B cell (primary cell): ENCODE measurements at regions not wholly inside any gene's neighbourhood (a gene's known extent, or its start where the extent isn't known, plus 50 kb on each side); places are given as distances from the start of the nearest gene placed in this dataset.

Experiments used
- ATAC-seq: fragments of 200-7000 bp; cut with Tn5 transposase; one replicate; pipeline ENCODE4 v1.10.0; 2021; ENCODE audit warnings: low read depth, mild to moderate bottlenecking, moderate number of reproducible peaks, moderate library complexity
- CTCF ChIA-PET: fragments of 350-600 bp; sonication (Branson Sonifier 250); formaldehyde crosslinking; loops from one replicate; lab custom pipeline; 2021; ENCODE audit warnings: antibody characterized with exemption, inconsistent platforms; lab: Charles Lee
- POLR2A ChIA-PET: fragments of 350-600 bp; sonication (Branson Sonifier 250); formaldehyde crosslinking; loops from one replicate; lab custom pipeline; 2021; ENCODE audit warnings: antibody characterized with exemption; lab: Charles Lee
- DNase-seq: peaks from one replicate; pipeline ENCODE4 v3.0.0; 2013
- H2AFZ ChIP-seq: 2 replicates; pipeline ENCODE4 v1.6.1; 2012; ENCODE audit warnings: mild to moderate bottlenecking, low read depth, low read length; ENCODE audit not compliant: insufficient read depth, poor library complexity, severe bottlenecking
- H3K27ac ChIP-seq, 2 donors: 1 replicate in 1 of 2; 2 replicates in 1 of 2; pipeline ENCODE4 v1.5.1; 2012 to 2013; ENCODE audit warnings: low read length in 2 of 2, mild to moderate bottlenecking in 2 of 2, moderate library complexity in 1 of 2
- H3K27me3 ChIP-seq, 4 experiments: fragments of 200-600 bp in 1 of 4; sonication (generic) in 1 of 4; replicated peaks in 1 of 4; 1 replicate in 2 of 4; 2 replicates in 2 of 4; pipeline versions ENCODE4 v1.6.1 to v1.7.0; 2013 to 2016; ENCODE audit warnings: low read length in 3 of 4, mild to moderate bottlenecking in 2 of 4, mixed read lengths in 1 of 4, moderate library complexity in 1 of 4; ENCODE audit not compliant: insufficient read depth in 4 of 4, control insufficient read depth in 3 of 4; ENCODE audit errors: control extremely low read depth in 1 of 4
- H3K36me3 ChIP-seq, 2 experiments: replicated peaks in 1 of 2; 1 replicate in 1 of 2; 2 replicates in 1 of 2; pipeline versions ENCODE4 v1.6.1 to v1.7.1; 2013; ENCODE audit warnings: low read length in 1 of 2; ENCODE audit not compliant: insufficient read depth in 2 of 2, control insufficient read depth in 1 of 2; ENCODE audit errors: control extremely low read depth in 1 of 2, extremely low read depth in 1 of 2
- H3K4me1 ChIP-seq, 2 donors: fragments of 200-600 bp in 1 of 2; sonication (generic) in 1 of 2; 1 replicate in 1 of 2; 2 replicates in 1 of 2; pipeline versions ENCODE4 v1.5.1 to v1.6.1; 2013 to 2017; ENCODE audit warnings: low read length in 2 of 2; ENCODE audit not compliant: control insufficient read depth in 2 of 2, insufficient read depth in 2 of 2
- H3K4me2 ChIP-seq: replicated peaks from 2 replicates; pipeline ENCODE3; 2012; ENCODE audit warnings: mild to moderate bottlenecking, low read depth, low read length; ENCODE audit not compliant: poor library complexity, severe bottlenecking
- H3K4me3 ChIP-seq, 5 experiments: fragments of 200-600 bp in 1 of 5; sonication (generic) in 1 of 5; 1 replicate in 3 of 5; 2 replicates in 2 of 5; pipeline versions ENCODE4 v1.5.1 to v1.7.0; 2011 to 2016; ENCODE audit warnings: low read length in 4 of 5, mild to moderate bottlenecking in 4 of 5, low read depth in 2 of 5, control low read depth in 1 of 5, moderate library complexity in 1 of 5; ENCODE audit not compliant: insufficient read depth in 1 of 5; ENCODE audit errors: control extremely low read depth in 1 of 5, extremely low read depth in 1 of 5
- H3K79me2 ChIP-seq: fragments of 200-600 bp; sonication (generic); one replicate; pipeline ENCODE4 v1.6.0; 2016; ENCODE audit warnings: low read length; ENCODE audit not compliant: control insufficient read depth, insufficient read depth
- H3K9ac ChIP-seq: fragments of 200-600 bp; sonication (generic); 2 replicates; pipeline ENCODE4 v1.6.1; 2017; ENCODE audit warnings: mild to moderate bottlenecking, low read length, moderate library complexity
- H3K9me3 ChIP-seq, 3 donors: one replicate each; pipeline versions ENCODE4 v1.6.1 to v1.7.1; 2013; ENCODE audit warnings: low read length in 2 of 3; ENCODE audit not compliant: control insufficient read depth in 2 of 3, insufficient read depth in 1 of 3; ENCODE audit errors: control extremely low read depth in 1 of 3
- H4K20me1 ChIP-seq: 2 replicates; pipeline ENCODE4 v1.6.0; 2012; ENCODE audit warnings: mild to moderate bottlenecking, low read length; ENCODE audit not compliant: insufficient read depth, control insufficient read depth, poor library complexity, severe bottlenecking
- H3K27ac Mint-ChIP-seq: one replicate; pipeline ENCODE4 v1.8.0; 2021; ENCODE audit warnings: mixed read lengths
- H3K27me3 Mint-ChIP-seq: one replicate; pipeline ENCODE4 v1.8.0; 2021; ENCODE audit warnings: mixed read lengths
- H3K4me1 Mint-ChIP-seq: one replicate; pipeline ENCODE4 v1.8.0; 2021; ENCODE audit warnings: mixed read lengths
- H3K4me3 Mint-ChIP-seq: one replicate; pipeline ENCODE4 v1.8.0; 2021; ENCODE audit warnings: mixed read lengths
- H3K9me3 Mint-ChIP-seq: one replicate; pipeline ENCODE4 v1.8.0; 2022; ENCODE audit warnings: mixed read lengths; ENCODE audit not compliant: insufficient read depth
- EZH2 ChIP-seq: IDR thresholded peaks from 2 replicates; pipeline ENCODE4 v1.6.1; 2012; ENCODE audit warnings: borderline replicate concordance, low read depth, mild to moderate bottlenecking, moderate library complexity, low read length; ENCODE audit not compliant: insufficient read depth, poor library complexity, severe bottlenecking
- WGBS: methylation state at CpG from one replicate; pipeline ENCODE4 v1.1.5; 2013; ENCODE audit warnings: missing lambda C conversion rate; ENCODE audit not compliant: insufficient coverage; 5-methylcytosine and 5-hydroxymethylcytosine counted together
- intact Hi-C: fragments of 100-400 bp; cut with micrococcal nuclease; formaldehyde crosslinking; loops from one replicate; pipeline ENCODE4 v1.10.0; 2022
- TF ChIP-seq, protein P1 (sequence below): fragments of 200-600 bp; IDR thresholded peaks from one replicate; pipeline ENCODE4 v1.8.0; 2022; ENCODE audit warnings: antibody characterized with exemption, mild to moderate bottlenecking

DNA sequence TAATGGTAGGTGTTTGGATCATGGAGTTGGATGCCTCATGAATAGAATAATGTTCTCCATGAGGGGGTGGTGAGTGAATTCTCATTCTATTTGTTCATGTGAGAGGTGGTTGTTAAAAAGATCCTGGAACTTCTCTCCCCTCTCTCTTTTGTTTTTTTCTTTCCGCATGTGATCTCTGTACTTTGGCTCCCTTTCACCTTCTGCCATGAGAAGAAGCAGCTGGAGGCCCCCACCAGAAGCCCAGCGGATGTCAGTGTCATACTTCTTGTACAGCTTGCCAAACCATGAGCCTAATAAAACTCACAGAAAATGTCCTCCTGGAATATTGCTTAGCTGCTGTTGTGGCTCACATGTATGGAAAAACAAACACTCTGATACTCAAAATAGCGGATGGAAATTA is 1212.3 kb upstream of the NCAM2 start:
- WGBS, result 100% methylated on average over 2 of the region's 3 CpGs
- no peak for TF ChIP-seq EZH2
- TF ChIP-seq, protein P1, sequence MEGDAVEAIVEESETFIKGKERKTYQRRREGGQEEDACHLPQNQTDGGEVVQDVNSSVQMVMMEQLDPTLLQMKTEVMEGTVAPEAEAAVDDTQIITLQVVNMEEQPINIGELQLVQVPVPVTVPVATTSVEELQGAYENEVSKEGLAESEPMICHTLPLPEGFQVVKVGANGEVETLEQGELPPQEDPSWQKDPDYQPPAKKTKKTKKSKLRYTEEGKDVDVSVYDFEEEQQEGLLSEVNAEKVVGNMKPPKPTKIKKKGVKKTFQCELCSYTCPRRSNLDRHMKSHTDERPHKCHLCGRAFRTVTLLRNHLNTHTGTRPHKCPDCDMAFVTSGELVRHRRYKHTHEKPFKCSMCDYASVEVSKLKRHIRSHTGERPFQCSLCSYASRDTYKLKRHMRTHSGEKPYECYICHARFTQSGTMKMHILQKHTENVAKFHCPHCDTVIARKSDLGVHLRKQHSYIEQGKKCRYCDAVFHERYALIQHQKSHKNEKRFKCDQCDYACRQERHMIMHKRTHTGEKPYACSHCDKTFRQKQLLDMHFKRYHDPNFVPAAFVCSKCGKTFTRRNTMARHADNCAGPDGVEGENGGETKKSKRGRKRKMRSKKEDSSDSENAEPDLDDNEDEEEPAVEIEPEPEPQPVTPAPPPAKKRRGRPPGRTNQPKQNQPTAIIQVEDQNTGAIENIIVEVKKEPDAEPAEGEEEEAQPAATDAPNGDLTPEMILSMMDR, result no peak
- H3K27ac ChIP-seq, result no peak overlapping the region
- Mint-ChIP-seq H3K27ac (no peak overlapping the region), H3K4me3 (no peak overlapping the region), H3K4me1 (no peaks in the 10 kb centered on the region), H3K27me3 (no peaks in the 10 kb centered on the region), H3K9me3 (peaks cover 10% of the 10 kb centered on the region)
- DNase-seq (no peak), ATAC-seq (no peak)
- H3K79me2 ChIP-seq, result no peaks in the 10 kb centered on the region
- no peaks in the 10 kb centered on the region for H4K20me1 ChIP-seq
- H3K9me3 ChIP-seq, result peaks cover 0 to 15% (median 0%) of the 10 kb centered on the region in 3 donors
- no peaks in the 10 kb centered on the region for H3K4me1 ChIP-seq
- H3K27me3 ChIP-seq, result no peaks in the 10 kb centered on the region
- intact Hi-C loops, result no loop called here
- no peak overlapping the region for H2AFZ ChIP-seq
- no peaks in the 10 kb centered on the region for H3K36me3 ChIP-seq
- ChIA-PET POLR2A (no interaction called here), CTCF (no interaction called here)
- no peak overlapping the region for H3K4me3 ChIP-seq
- no peak overlapping the region for H3K9ac ChIP-seq
- no peak overlapping the region for H3K4me2 ChIP-seq

DNA sequence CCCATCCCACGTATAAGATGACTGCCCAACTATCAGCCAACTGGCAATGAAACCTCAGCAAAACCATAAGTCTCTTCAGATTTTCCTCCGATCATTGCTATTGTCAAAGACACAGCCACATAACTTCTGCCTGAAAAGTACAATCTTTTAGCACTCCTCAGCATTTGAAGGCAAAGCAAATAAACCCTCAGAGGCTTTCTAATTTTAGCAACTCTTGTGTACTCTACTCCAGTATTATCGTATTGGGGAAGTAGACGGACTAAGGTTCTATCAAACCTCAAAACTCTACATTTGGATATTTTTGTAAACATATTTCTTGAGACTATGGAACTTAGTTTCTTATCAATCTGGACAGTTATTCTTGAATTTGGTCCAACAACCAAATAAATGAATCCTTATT is 1206.2 kb upstream of the NCAM2 start:
- WGBS, result 82% methylated on average over 2 of the region's 4 CpGs
- Histone ChIP-seq H3K9ac (no peak overlapping the region), H3K4me1 (no peaks in the 10 kb centered on the region), H3K27ac (no peak overlapping the region), H3K4me3 (no peak overlapping the region), H4K20me1 (no peaks in the 10 kb centered on the region), H3K79me2 (no peaks in the 10 kb centered on the region), H3K9me3 (peaks cover 0 to 7% (median 0%) of the 10 kb centered on the region in 3 donors), H2AFZ (no peak overlapping the region), H3K4me2 (no peak overlapping the region), H3K36me3 (no peaks in the 10 kb centered on the region), H3K27me3 (no peaks in the 10 kb centered on the region)
- no peaks in the 10 kb centered on the region for H3K27me3 Mint-ChIP-seq
- ChIA-PET POLR2A (no interaction called here), CTCF (no interaction called here)
- TF ChIP-seq, protein P1, result no peak
- TF ChIP-seq EZH2, result no peak
- no peak overlapping the region for H3K27ac Mint-ChIP-seq
- peaks cover 2% of the 10 kb centered on the region for H3K9me3 Mint-ChIP-seq
- H3K4me3 Mint-ChIP-seq, result no peak overlapping the region
- ATAC-seq (no peak), DNase-seq (no peak)
- H3K4me1 Mint-ChIP-seq, result no peaks in the 10 kb centered on the region
- intact Hi-C loops, result loop anchor here (10.0 kb wide), 1 partner anchor 1483 kb away; no protein-coding TSS in a partner anchor
